GM12878 (cell line): ENCODE measurements at regions not wholly inside any gene's neighbourhood (a gene's known extent, or its start where the extent isn't known, plus 50 kb on each side); places are given as distances from the start of the nearest gene placed in this dataset.

ENCODE experiments used
- ATAC-seq: fragments of 200-7000 bp; cut with Tn5 transposase; 3 replicates; pipeline ENCODE4 v1.9.1; 2020; ENCODE audit warnings: mild to moderate bottlenecking, moderate library complexity
- BruUV-seq: library from RNA; stranded (reverse); fragments of 400-500 nt; replicated peaks from 2 replicates; lab custom pipeline; 2021; lab: Mats Ljungman, UMichigan
- CTCF ChIA-PET: fragments of 300-600 bp; sonication (Branson Sonifier 250); formaldehyde crosslinking; extraction: SDS; loops from one replicate; lab custom pipeline; 2021; ENCODE audit warnings: inconsistent platforms; lab: Yijun Ruan, JAX
- POLR2A ChIA-PET: fragments of 350-600 bp; formaldehyde crosslinking; extraction: SDS; loops from one replicate; lab custom pipeline; 2021; ENCODE audit warnings: inconsistent platforms; lab: Charles Lee
- RAD21 ChIA-PET: fragments of 300-600 bp; sonication (Branson Sonifier 250); formaldehyde crosslinking; loops from one replicate; lab custom pipeline; 2023; ENCODE audit warnings: antibody characterized with exemption; ENCODE audit not compliant: unreplicated experiment; lab: Charles Lee
- SMC1A ChIA-PET: fragments of 300-600 bp; sonication (Branson Sonifier 250); formaldehyde crosslinking; loops from one replicate; lab custom pipeline; 2023; ENCODE audit not compliant: unreplicated experiment, uncharacterized antibody; lab: Charles Lee
- DNase-seq: peaks from one replicate; pipeline ENCODE4 v3.0.0-alpha.2; 2011; ENCODE audit warnings: low read depth, low spot score
- FAIRE-seq: peaks from 3 replicates; lab custom pipeline; 2011; peaks lifted over from hg19 to GRCh38; lab: Jason Lieb, UNC
- H2AFZ ChIP-seq: 2 replicates; pipeline ENCODE4 v1.6.0; 2011; ENCODE audit warnings: low read depth, low read length, control low read depth; ENCODE audit not compliant: control insufficient read depth
- H3K27ac ChIP-seq: 2 replicates; pipeline ENCODE4 v1.5.1; 2011; ENCODE audit warnings: control low read depth; ENCODE audit not compliant: control insufficient read depth, insufficient read depth
- H3K27me3 ChIP-seq, 2 experiments: replicated peaks in 1 of 2; 2 replicates each; pipeline versions ENCODE4 v1.6.0 to v1.6.1; 2011; ENCODE audit warnings: low read length in 1 of 2; ENCODE audit not compliant: control insufficient read depth in 2 of 2, insufficient read depth in 2 of 2
- H3K36me3 ChIP-seq, 2 experiments: 2 replicates each; pipeline ENCODE4 v1.5.1; 2011; ENCODE audit warnings: low read length in 1 of 2; ENCODE audit not compliant: control insufficient read depth in 2 of 2, insufficient read depth in 2 of 2
- H3K4me1 ChIP-seq: 2 replicates; pipeline ENCODE4 v1.6.1; 2011; ENCODE audit warnings: mild to moderate bottlenecking, low read length, moderate library complexity, mixed read lengths; ENCODE audit not compliant: control insufficient read depth, insufficient read depth
- H3K4me2 ChIP-seq: 2 replicates; pipeline ENCODE4 v1.6.0; 2011; ENCODE audit warnings: control low read depth; ENCODE audit not compliant: control insufficient read depth, insufficient read depth
- H3K4me3 ChIP-seq: fragments of 200-600 bp; sonication (generic); 2 replicates; pipeline ENCODE4 v1.5.1; 2016
- H3K79me2 ChIP-seq: 2 replicates; pipeline ENCODE4 v1.6.0; 2011; ENCODE audit warnings: low read length; ENCODE audit not compliant: control insufficient read depth, insufficient read depth
- H3K9ac ChIP-seq: 2 replicates; pipeline ENCODE4 v1.8.0; 2011; ENCODE audit warnings: low read length, control low read depth, mixed read lengths; ENCODE audit not compliant: control insufficient read depth, insufficient read depth
- H3K9me3 ChIP-seq: replicated peaks from 3 replicates; pipeline ENCODE4 v1.5.1; 2011; ENCODE audit warnings: mild to moderate bottlenecking, low read length; ENCODE audit not compliant: control insufficient read depth, insufficient read depth
- H4K20me1 ChIP-seq: 2 replicates; pipeline ENCODE4 v1.6.0; 2011; ENCODE audit not compliant: control insufficient read depth, insufficient read depth
- ASH2L ChIP-seq: fragments of 300-600, 200-600 bp; sonication (generic); IDR thresholded peaks from 2 replicates; pipeline ENCODE4 v1.6.1; 2017; ENCODE audit warnings: low read depth, mild to moderate bottlenecking, borderline replicate concordance
- CHD1 ChIP-seq: IDR thresholded peaks from 2 replicates; pipeline ENCODE4 v1.6.1; 2012; ENCODE audit warnings: low read depth, low read length, improper control_type of control experiment
- ESRRA ChIP-seq: IDR thresholded peaks from 2 replicates; pipeline ENCODE4 v1.6.1; 2012; ENCODE audit warnings: mild to moderate bottlenecking, low read length, improper control_type of control experiment
- FOXK2 ChIP-seq: fragments of 450-650 bp; IDR thresholded peaks from 2 replicates; pipeline ENCODE4 v1.6.1; 2017; ENCODE audit warnings: mild to moderate bottlenecking, moderate library complexity
- MEF2B ChIP-seq: fragments of 450-650 bp; IDR thresholded peaks from 2 replicates; pipeline ENCODE4 v1.6.1; 2018; ENCODE audit warnings: mild to moderate bottlenecking, moderate library complexity; ENCODE audit not compliant: partially characterized antibody, poor library complexity, severe bottlenecking
- POLR2A ChIP-seq: IDR thresholded peaks from 2 replicates; pipeline ENCODE4 v1.6.1; 2011; ENCODE audit warnings: low read depth, mild to moderate bottlenecking, low read length
- RUNX3 ChIP-seq: IDR thresholded peaks from 2 replicates; pipeline ENCODE4 v1.6.1; 2012; ENCODE audit warnings: low read length, inconsistent platforms
- SMC3 ChIP-seq: IDR thresholded peaks from 2 replicates; pipeline ENCODE4 v1.6.1; 2011; ENCODE audit warnings: low read length, improper control_type of control experiment, borderline replicate concordance
- STAT1 ChIP-seq: fragments of 450-650 bp; conservative IDR thresholded peaks from 2 replicates; pipeline ENCODE4 v1.6.1; 2014; ENCODE audit warnings: antibody characterized with exemption, mild to moderate bottlenecking
- ZBED1 ChIP-seq: IDR thresholded peaks from 2 replicates; pipeline ENCODE4 v1.6.1; 2016; ENCODE audit warnings: borderline replicate concordance
- ZBTB11 ChIP-seq: fragments of 450-650 bp; formaldehyde crosslinking; IDR thresholded peaks from 2 replicates; pipeline ENCODE4 v1.5.0; 2022; ENCODE audit warnings: mild to moderate bottlenecking, missing genetic modification characterization
- ZBTB40 ChIP-seq: fragments of 450-650 bp; IDR thresholded peaks from 2 replicates; pipeline ENCODE4 v1.6.1; 2016; ENCODE audit warnings: mild to moderate bottlenecking, moderate library complexity, borderline replicate concordance
- WGBS: methylation state at CpG from one replicate; pipeline ENCODE4 v1.1.6; 2016; ENCODE audit warnings: low lambda C conversion rate; ENCODE audit not compliant: insufficient replicate concordance, insufficient coverage; ENCODE audit errors: missing lambda C conversion rate; 5-methylcytosine and 5-hydroxymethylcytosine counted together
- in situ Hi-C: fragments of 300-500 bp; cut with MboI; formaldehyde crosslinking; loops from 9 replicates; pipeline ENCODE4 v1.14.3; 2018; ENCODE audit warnings: mixed read lengths
- intact Hi-C: fragments of 100-400 bp; cut with micrococcal nuclease; formaldehyde crosslinking; loops from one replicate; pipeline ENCODE4 v1.14.2; 2022; ENCODE audit not compliant: unreplicated experiment

- ATAC-seq (no peak), DNase-seq (no peak), FAIRE-seq (no peak)
- ChIA-PET POLR2A (no interaction called here), CTCF (interaction anchor here (1.0 kb wide), 1 partner anchor 21 kb away, joined by 3 read pairs; no protein-coding TSS in a partner anchor), SMC1A (interaction anchor here (1.4 kb wide), 1 partner anchor 541 kb away, joined by 7 read pairs; no protein-coding TSS in a partner anchor), RAD21 (no interaction called here)
- H2AFZ ChIP-seq = no peak overlapping the region
- H3K27me3 ChIP-seq = no peaks in the 10 kb centered on the region
- H4K20me1 ChIP-seq = no peaks in the 10 kb centered on the region
- no peaks in the 10 kb centered on the region for H3K79me2 ChIP-seq
- 3% methylated on average over 2 of the region's 2 CpGs for WGBS
- no peaks in the 10 kb centered on the region for H3K36me3 ChIP-seq
- no peaks in the 10 kb centered on the region; the same call in 2 of the 3 replicates for H3K9me3 ChIP-seq
- TF ChIP-seq RUNX3 = no peak
- in situ Hi-C loops (no loop called here), intact Hi-C loops (no loop called here)
- no peak overlapping the region for H3K4me2 ChIP-seq
- H3K4me1 ChIP-seq = no peaks in the 10 kb centered on the region
- no peak overlapping the region for H3K27ac ChIP-seq
- H3K4me3 ChIP-seq = no peak overlapping the region
- BruUV-seq = no TSS peak
- no peak overlapping the region for H3K9ac ChIP-seq
Observed at GRCh38 chr1:238404921-238405320, 514.2 kb upstream of the ZP4 start.

- in situ Hi-C loops (no loop called here), intact Hi-C loops (no loop called here)
- 0% methylated on average over 1 of the region's 1 CpG for WGBS
- FAIRE-seq (no peak), ATAC-seq (no peak), DNase-seq (no peak)
- no peaks in the 10 kb centered on the region for H3K79me2 ChIP-seq
- ChIA-PET RAD21 (no interaction called here), POLR2A (interaction anchor here (0.5 kb wide), 1 partner anchor 56 kb away, joined by 3 read pairs; no protein-coding TSS in a partner anchor), CTCF (no interaction called here), SMC1A (no interaction called here)
- no peak overlapping the region for H3K27ac ChIP-seq
- no peaks in the 10 kb centered on the region for H3K36me3 ChIP-seq
- no peak overlapping the region for H3K9ac ChIP-seq
- H3K27me3 ChIP-seq = no peaks in the 10 kb centered on the region
- no peak overlapping the region for H2AFZ ChIP-seq
- BruUV-seq = no TSS peak
- no peaks in the 10 kb centered on the region; the same call in 2 of the 3 replicates for H3K9me3 ChIP-seq
- H3K4me1 ChIP-seq = no peaks in the 10 kb centered on the region
- no peak overlapping the region for H3K4me2 ChIP-seq
- H3K4me3 ChIP-seq = no peak overlapping the region
- no peaks in the 10 kb centered on the region for H4K20me1 ChIP-seq
- TF ChIP-seq ZBED1 (no peak), ASH2L (no peak), ESRRA (no peak), ZBTB11 (CRISPR knock-in tag) (no peak), SMC3 (no peak), POLR2A (no peak), MEF2B (no peak), CHD1 (no peak), ZBTB40 (no peak), STAT1 (no peak), FOXK2 (no peak)
Observed at GRCh38 chr1:238404481-238404880, 513.8 kb upstream of the ZP4 start.
